ENCODE measurements at regions not wholly inside any gene's neighbourhood (a gene's known extent, or its start where the extent isn't known, plus 50 kb on each side); places are given as distances from the start of the nearest gene placed in this dataset.

DNA sequence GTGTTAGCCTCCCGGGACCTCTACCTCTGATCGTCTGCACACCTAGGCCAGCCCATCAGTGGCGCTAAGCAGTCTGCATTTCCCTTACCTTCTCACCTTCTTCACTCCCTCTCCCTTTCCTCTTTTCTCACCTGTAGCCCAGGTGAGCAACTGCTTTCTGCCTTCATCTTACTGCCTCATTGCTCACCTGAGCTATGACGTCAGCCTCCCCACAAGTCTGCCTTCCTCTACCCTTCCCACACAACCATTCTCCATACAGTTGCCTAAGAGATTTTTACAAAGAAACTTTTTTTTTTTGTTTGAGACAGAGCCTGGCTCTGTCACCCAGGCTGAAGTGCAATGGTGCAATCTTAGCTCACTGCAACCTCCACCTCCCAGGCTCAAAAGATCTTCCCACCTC lies 136.3 kb downstream of the BCOR start:
- no peaks in the 10 kb centered on the region for H3K27me3 ChIP-seq (ENCODE audit: low read length)
- no peak overlapping the region for H3K4me2 ChIP-seq (ENCODE audit: low read depth, low read length, poor library complexity, severe bottlenecking)
- H3K9me3 ChIP-seq (ENCODE audit: insufficient read depth, low read length): no peaks in the 10 kb centered on the region
- TF ChIP-seq EZH2phosphoT487 (conservative IDR thresholded peaks at IDR 0.05; ENCODE audit: low read length): no peak
- TF ChIP-seq, protein P1, sequence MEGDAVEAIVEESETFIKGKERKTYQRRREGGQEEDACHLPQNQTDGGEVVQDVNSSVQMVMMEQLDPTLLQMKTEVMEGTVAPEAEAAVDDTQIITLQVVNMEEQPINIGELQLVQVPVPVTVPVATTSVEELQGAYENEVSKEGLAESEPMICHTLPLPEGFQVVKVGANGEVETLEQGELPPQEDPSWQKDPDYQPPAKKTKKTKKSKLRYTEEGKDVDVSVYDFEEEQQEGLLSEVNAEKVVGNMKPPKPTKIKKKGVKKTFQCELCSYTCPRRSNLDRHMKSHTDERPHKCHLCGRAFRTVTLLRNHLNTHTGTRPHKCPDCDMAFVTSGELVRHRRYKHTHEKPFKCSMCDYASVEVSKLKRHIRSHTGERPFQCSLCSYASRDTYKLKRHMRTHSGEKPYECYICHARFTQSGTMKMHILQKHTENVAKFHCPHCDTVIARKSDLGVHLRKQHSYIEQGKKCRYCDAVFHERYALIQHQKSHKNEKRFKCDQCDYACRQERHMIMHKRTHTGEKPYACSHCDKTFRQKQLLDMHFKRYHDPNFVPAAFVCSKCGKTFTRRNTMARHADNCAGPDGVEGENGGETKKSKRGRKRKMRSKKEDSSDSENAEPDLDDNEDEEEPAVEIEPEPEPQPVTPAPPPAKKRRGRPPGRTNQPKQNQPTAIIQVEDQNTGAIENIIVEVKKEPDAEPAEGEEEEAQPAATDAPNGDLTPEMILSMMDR (IDR thresholded peaks at IDR 0.05; ENCODE audit: insufficient read depth, low read length, poor library complexity, severe bottlenecking): no peak
- H3K9ac ChIP-seq (ENCODE audit: low read length): no peak overlapping the region
- H3K4me3 ChIP-seq (ENCODE audit: insufficient read depth, low read length, poor library complexity, severe bottlenecking): no peak overlapping the region
- H2AFZ ChIP-seq (ENCODE audit: low read depth, low read length, severe bottlenecking): no peak overlapping the region
- H3K9me2 ChIP-seq (replicated peaks; ENCODE audit: insufficient read depth, low read length): no peaks in the 10 kb centered on the region
- no peaks in the 10 kb centered on the region for H3K36me3 ChIP-seq (ENCODE audit: low read length)
- H3K27ac ChIP-seq (ENCODE audit: low read depth, low read length): no peak overlapping the region
- H3K79me2 ChIP-seq (ENCODE audit: insufficient read depth, low read length): no peaks in the 10 kb centered on the region
- no peaks in the 10 kb centered on the region for H4K20me1 ChIP-seq (ENCODE audit: low read depth, low read length)
- H3F3A ChIP-seq (ENCODE audit: insufficient read depth): no peaks in the 10 kb centered on the region

DNA sequence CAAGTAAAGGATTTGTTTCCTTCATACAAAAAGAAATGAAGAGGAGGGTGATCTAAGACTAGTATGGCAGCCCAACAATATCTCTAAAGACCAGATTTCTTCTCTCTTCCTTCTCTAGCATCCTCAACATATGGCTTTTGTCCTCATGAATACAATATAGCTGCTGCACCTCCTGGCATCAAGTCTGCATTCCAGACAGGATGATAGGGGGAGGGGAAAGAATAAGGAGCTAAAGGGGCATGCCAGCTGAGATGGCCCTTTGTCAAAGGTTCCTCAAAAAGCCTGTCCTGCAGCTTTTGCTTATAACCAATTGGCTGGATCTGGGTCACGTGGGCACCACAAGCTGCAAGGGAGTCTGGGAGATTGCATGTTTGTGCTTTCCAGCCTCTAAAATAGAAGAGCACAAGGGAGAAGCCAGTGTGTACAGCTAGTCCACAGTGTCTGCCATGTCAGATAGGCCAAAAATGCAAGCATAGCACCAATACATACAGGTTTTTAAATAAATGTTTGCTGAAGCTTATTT lies 132.6 kb downstream of the BCOR start:
- H3K9me3 ChIP-seq (ENCODE audit: insufficient read depth, low read length): no peaks in the 10 kb centered on the region
- H3K9me2 ChIP-seq (replicated peaks; ENCODE audit: insufficient read depth, low read length): no peaks in the 10 kb centered on the region
- H3K36me3 ChIP-seq (ENCODE audit: low read length): no peaks in the 10 kb centered on the region
- no peak overlapping the region for H3K27ac ChIP-seq (ENCODE audit: low read depth, low read length)
- no peak overlapping the region for H3K4me3 ChIP-seq (ENCODE audit: insufficient read depth, low read length, poor library complexity, severe bottlenecking)
- H3K27me3 ChIP-seq (ENCODE audit: low read length): no peaks in the 10 kb centered on the region
- TF ChIP-seq EZH2phosphoT487 (conservative IDR thresholded peaks at IDR 0.05; ENCODE audit: low read length): no peak
- TF ChIP-seq, protein P1 (IDR thresholded peaks at IDR 0.05; ENCODE audit: insufficient read depth, low read length, poor library complexity, severe bottlenecking): no peak
- no peak overlapping the region for H3K9ac ChIP-seq (ENCODE audit: low read length)
- no peaks in the 10 kb centered on the region for H4K20me1 ChIP-seq (ENCODE audit: low read depth, low read length)
- no peaks in the 10 kb centered on the region for H3F3A ChIP-seq (ENCODE audit: insufficient read depth)
- no peaks in the 10 kb centered on the region for H3K79me2 ChIP-seq (ENCODE audit: insufficient read depth, low read length)
- H3K4me2 ChIP-seq (ENCODE audit: low read depth, low read length, poor library complexity, severe bottlenecking): no peak overlapping the region
- H2AFZ ChIP-seq (ENCODE audit: low read depth, low read length, severe bottlenecking): no peak overlapping the region

DNA sequence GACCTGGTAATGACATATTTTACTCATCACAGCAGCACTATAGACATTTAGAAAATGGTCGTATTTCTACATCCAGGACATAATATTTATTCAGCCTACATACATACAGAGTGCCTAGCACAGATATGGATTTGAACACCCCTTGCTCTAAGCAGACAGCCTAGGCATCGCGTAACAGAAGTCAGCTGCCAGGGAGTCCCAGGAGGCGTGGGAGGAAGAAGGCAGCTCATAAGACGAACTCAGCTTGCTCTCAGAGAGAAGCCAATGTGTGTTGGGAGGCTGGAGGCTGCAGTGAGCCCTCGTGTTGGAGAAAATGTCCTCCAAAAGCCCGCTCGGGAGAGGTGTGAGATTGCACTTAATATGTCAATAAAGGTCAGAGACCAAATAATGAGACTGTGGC lies 131.6 kb downstream of the BCOR start:
- H3K9ac ChIP-seq (ENCODE audit: low read length): no peak overlapping the region
- H3K27ac ChIP-seq (ENCODE audit: low read depth, low read length): no peak overlapping the region
- no peaks in the 10 kb centered on the region for H3K9me3 ChIP-seq (ENCODE audit: insufficient read depth, low read length)
- no peaks in the 10 kb centered on the region for H3K79me2 ChIP-seq (ENCODE audit: insufficient read depth, low read length)
- H3K4me2 ChIP-seq (ENCODE audit: low read depth, low read length, poor library complexity, severe bottlenecking): no peak overlapping the region
- H2AFZ ChIP-seq (ENCODE audit: low read depth, low read length, severe bottlenecking): no peak overlapping the region
- no peaks in the 10 kb centered on the region for H3F3A ChIP-seq (ENCODE audit: insufficient read depth)
- H3K27me3 ChIP-seq (ENCODE audit: low read length): no peaks in the 10 kb centered on the region
- no peaks in the 10 kb centered on the region for H4K20me1 ChIP-seq (ENCODE audit: low read depth, low read length)
- H3K4me3 ChIP-seq (ENCODE audit: insufficient read depth, low read length, poor library complexity, severe bottlenecking): no peak overlapping the region
- H3K36me3 ChIP-seq (ENCODE audit: low read length): no peaks in the 10 kb centered on the region
- no peaks in the 10 kb centered on the region for H3K9me2 ChIP-seq (replicated peaks; ENCODE audit: insufficient read depth, low read length)
- no peak for TF ChIP-seq EZH2phosphoT487 (conservative IDR thresholded peaks at IDR 0.05; ENCODE audit: low read length)
- TF ChIP-seq, protein P1 (IDR thresholded peaks at IDR 0.05; ENCODE audit: insufficient read depth, low read length, poor library complexity, severe bottlenecking): no peak
